H7 (cell line): ENCODE measurements at regions not wholly inside any gene's neighbourhood (a gene's known extent, or its start where the extent isn't known, plus 50 kb on each side); places are given as distances from the start of the nearest gene placed in this dataset.
A peak's percentile ranks its signal among the peaks of the same experiment; 100 is the strongest.

Experiments
- DNase-seq: peaks from one replicate; pipeline ENCODE4 v3.0.0; 2012
- H3K27me3 ChIP-seq: 2 replicates; pipeline ENCODE4 v1.6.0; 2011; ENCODE audit warnings: mild to moderate bottlenecking, low read length; ENCODE audit not compliant: control insufficient read depth, insufficient read depth
- H3K36me3 ChIP-seq: replicated peaks from 2 replicates; pipeline ENCODE4 v1.5.1; 2011; ENCODE audit warnings: low read length; ENCODE audit not compliant: control insufficient read depth, insufficient read depth
- H3K4me3 ChIP-seq: 2 replicates; pipeline ENCODE4 v1.5.1; 2011; ENCODE audit warnings: low read depth, mild to moderate bottlenecking, control low read depth, low read length, moderate library complexity; ENCODE audit not compliant: insufficient read depth

DNA sequence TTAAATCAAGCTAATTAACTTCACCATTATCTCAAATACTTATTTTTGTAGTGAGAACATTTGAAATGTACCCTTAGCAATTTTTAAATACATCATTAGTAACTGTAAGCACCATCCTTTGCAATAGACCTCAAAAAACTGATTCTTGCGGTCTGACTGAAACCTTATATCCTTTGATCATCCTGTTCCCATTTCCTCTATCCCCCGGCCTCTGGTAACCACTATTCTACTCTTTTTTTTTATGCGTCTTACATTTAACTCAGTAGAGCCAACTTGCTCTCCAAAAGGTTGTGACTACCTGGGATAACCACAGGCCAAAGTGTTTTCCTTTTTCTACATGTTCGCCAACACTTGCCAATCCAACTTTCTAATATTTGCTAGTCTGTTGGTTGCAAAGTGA is 106.1 kb downstream of the IRX1 start:
- no peaks in the 10 kb centered on the region for H3K36me3 ChIP-seq
- H3K27me3 ChIP-seq = no peaks in the 10 kb centered on the region
- H3K4me3 ChIP-seq = no peak overlapping the region
- no peak for DNase-seq

DNA sequence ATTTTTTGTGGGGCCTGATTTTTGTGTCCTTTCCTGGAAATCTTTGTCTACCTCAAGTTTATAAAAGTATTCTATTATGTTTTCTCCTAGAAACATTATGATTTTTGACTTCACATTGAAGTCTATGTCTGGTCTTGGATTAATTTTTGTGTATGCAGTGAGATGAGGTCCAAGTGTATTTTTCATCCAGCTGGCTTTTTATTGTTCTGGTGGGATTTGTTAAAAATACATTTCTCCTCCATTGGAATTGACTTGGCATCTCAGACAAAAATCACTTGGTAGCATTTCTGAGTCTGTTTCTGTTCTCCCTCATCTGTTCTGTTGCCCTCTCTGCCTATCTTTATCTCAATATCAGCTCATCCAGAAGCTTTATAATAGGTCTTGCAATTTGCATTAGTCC is 109.0 kb downstream of the IRX1 start:
- no peak for DNase-seq
- no peaks in the 10 kb centered on the region for H3K27me3 ChIP-seq
- no peak overlapping the region for H3K4me3 ChIP-seq
- H3K36me3 ChIP-seq = no peaks in the 10 kb centered on the region

DNA sequence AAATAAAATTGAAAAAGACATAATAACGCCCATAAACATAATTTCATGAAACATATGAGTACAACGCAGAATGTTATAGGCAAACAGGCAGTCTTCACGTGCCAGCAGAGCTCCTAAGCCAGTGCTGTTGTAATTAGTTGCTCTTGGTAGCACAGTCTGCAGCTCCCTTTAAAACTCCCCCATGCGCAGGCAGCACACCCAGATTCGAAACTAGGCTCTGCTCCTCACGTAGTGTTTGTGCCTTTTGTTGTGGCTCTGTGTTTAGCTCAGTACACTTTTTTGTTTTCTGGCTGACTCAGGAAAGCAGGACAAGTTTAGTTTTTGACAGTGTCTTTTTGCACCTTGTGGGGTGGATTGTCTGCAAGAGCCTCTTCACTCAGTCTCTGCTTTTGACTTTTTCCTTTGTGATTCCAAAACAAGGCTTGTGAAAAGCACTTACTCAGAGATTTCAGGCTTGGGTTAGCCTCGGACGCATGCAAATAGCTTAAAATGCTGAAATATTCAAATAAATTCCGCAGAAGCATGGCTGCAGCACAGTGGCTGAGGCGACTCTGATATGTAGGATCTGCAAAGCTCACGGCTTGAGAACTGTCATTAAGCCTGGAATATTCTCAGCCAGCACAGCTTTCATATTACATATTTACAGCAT is 113.6 kb downstream of the IRX1 start:
- H3K27me3 ChIP-seq = no peaks in the 10 kb centered on the region
- DNase-seq = no peak
- H3K4me3 ChIP-seq = no peak overlapping the region
- H3K36me3 ChIP-seq = no peaks in the 10 kb centered on the region

DNA sequence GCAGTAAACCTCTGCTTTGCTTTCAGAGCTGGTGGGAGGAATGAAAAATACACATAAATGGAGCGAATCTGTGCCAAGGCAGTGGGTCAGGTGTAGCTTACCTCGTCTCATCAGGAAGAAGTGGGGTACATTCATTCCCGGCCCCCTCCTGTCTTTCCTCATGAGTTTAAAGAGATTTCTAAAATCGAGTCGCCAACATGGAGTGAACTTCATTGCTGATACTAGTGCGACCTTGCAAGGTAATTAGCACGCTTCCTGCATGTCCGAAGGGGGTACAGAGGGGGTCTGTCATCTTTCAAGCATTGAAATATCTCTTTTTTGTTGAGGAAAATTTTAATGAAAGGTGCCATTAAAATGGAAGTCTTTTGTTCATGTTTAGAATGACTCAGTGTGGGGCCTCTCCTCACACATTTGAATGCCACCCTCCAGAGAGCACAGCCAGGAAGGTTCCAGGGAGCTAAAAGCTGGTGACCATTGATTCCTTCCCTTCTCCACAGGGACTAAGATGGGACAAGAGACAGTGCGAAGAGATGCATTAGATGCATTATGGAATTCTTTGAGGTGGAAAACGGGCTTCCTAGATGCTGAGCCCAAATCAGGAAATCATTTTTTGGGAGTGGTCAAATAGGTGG is 114.2 kb downstream of the IRX1 start:
- DNase-seq = no peak

DNA sequence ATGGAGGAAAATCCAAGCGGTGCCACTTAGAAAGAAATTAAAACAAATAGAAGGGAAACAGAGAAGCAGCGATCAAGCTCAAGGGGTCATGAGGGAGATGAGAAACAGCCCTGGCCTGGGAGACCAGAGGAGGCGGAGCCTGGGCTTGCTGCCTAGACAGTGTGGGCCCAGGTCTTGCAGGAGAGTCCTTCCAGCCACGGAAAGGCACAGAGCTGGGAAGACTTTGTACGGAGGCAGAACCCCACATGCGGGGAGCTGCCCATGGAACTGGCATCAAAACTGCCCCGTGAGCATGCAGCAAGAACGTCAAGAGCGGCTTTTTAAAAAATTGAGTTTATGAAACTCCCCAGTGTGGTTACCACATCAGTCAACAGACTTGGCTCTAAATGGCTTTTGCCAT is 119.4 kb downstream of the IRX1 start:
- no peak overlapping the region for H3K4me3 ChIP-seq
- no peaks in the 10 kb centered on the region for H3K36me3 ChIP-seq
- DNase-seq = no peak
- H3K27me3 ChIP-seq = no peaks in the 10 kb centered on the region

More for the DNA sequence above, 114.2 kb downstream of the IRX1 start:
- Histone ChIP-seq H3K27me3 (no peaks in the 10 kb centered on the region), H3K4me3 (no peak overlapping the region), H3K36me3 (no peaks in the 10 kb centered on the region)

DNA sequence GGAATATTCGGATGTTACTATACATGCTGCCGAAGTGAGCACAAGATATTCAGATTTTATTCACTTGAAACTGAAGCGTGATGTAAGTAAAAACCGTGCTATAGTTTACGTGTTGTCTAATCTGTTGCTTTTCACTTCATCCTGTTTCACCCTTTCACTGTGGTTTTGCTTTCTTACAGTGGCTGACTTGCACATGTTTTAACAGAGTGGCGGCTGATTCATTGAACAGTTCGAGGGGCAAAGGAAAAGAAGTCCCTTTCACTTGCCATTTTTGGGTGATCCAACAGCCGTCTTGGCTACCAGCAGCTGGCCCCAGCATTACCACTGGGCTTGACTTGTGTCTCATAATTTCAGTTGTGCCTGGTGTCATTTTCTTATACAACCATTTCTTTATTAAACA is 134.0 kb downstream of the IRX1 start:
- DNase-seq = no peak
- Histone ChIP-seq H3K36me3 (no peaks in the 10 kb centered on the region), H3K27me3 (no peaks in the 10 kb centered on the region), H3K4me3 (no peak overlapping the region)

DNA sequence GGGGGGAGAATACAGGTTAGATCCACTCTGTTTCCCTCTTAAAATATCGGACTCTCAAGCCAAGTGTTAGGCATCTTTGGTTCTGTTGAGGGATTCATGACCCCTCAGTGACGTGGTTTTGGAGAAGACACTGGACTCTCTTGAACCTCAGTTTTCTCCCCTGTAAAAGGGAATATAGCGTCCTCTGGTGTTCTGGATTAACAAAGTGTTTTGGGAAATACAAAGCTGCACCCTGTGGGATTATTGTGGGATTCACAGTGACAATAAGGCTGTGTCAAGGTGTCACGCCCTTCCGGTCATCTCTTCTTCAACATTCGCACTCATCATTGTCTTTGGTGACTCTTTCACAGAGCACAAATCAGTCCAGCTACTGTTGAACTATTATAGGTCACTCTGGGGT is 139.0 kb downstream of the IRX1 start:
- H3K4me3 ChIP-seq = no peak overlapping the region
- DNase-seq = peak; percentile 52
- H3K27me3 ChIP-seq = no peaks in the 10 kb centered on the region
- H3K36me3 ChIP-seq = no peaks in the 10 kb centered on the region

DNA sequence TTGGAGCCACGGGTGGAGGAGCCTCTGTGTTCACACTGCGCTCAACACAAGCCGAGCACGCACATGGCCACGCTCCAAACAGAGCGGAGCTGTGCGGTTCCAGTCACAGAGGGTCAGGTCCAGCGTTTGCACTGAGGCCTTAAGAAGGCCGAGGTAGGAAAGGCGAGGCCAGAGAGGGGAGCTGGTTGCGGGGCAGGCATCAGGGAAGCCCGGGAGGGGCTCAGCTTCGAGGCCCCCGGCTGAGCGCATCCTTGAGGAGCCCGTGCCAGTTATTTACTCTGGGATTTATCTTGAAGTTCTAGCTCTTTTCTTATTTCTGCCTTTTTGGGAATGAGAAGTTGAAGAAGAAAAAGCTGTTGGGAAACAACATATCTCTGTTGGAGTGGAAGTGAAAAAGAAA is 140.8 kb downstream of the IRX1 start:
- H3K4me3 ChIP-seq = no peak overlapping the region
- peak; percentile 52 for DNase-seq
- H3K36me3 ChIP-seq = no peaks in the 10 kb centered on the region
- H3K27me3 ChIP-seq = no peaks in the 10 kb centered on the region

DNA sequence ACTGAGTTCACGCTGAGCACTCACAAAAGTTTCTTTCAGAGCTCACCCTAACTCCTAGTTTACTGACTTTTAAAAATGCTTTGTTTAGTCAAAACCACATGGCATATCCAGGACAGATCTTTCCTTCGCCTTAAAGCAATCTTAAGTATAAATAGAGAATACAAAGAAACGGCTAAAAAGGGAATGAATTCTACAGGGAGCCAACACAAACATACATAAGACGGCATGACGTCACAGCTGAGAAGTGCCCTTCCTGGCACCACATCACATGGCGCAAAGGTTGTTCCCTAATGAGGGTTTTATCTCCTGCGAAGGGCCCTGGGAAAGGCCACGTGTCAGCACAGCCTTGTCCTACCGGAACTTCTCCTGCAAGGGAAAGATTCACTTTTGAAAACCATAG is 141.3 kb downstream of the IRX1 start:
- Histone ChIP-seq H3K27me3 (no peaks in the 10 kb centered on the region), H3K36me3 (no peaks in the 10 kb centered on the region), H3K4me3 (no peak overlapping the region)
- no peak for DNase-seq

DNA sequence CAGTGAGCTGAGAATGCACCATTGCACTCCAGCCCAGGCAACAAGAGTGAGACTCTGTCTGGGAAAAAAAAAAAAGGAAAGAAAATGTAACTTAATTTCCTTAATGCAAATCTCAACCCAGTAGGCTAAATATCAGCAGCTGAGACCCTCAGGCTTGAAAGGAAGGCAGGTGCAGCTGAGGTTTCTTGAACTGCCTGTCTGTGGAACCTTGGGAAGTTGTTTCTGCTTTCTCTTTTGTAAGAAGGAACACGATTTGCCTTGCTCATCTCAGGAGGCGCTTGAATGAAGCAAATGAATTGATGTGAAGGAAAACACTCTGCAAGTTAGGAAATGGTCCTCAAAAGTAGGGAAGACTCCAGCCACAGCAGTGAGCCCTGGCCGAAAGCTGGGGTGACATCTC is 143.3 kb downstream of the IRX1 start:
- Histone ChIP-seq H3K4me3 (no peak overlapping the region), H3K27me3 (no peaks in the 10 kb centered on the region), H3K36me3 (no peaks in the 10 kb centered on the region)
- DNase-seq = no peak

DNA sequence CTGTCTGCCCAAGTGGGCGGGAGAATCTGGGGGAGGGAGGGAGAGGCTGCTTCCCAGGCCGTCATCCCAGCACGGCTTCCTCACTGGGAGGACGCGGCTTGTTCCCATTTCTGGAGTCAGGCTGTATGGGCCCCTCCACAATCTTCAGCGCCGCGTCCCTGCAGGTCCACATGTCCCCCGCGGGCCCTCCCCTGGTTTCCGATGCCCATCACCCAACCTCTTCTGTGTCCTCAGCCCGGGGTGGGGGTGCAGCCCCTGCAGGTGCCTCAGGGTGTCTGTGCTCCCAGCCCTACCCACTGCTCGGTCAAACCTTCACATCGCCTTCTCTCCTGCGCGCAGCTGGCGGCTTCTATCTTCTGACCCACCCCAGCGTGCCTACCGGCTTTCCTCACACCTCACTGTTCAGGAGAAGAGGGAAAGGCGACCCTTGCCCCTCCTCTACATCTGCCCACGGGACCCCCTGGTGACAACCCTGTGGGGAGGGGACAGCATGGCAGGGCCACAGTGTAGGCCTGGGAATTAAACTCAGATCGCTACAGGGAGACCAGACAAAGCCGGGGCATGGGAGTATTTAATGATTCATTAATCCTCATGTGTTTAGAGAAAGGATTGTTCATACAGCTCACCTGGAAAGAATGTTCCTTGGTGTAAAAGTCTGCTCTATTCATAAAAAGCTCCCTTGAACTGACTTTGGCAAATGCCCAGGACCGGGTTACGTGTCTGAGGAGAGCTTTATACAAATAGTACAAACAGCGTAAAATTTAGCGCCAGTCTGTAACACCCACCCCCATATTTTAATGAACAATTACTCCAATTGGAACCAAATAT is 145.1 kb downstream of the IRX1 start:
- no peak for DNase-seq
- Histone ChIP-seq H3K4me3 (no peak overlapping the region), H3K27me3 (no peaks in the 10 kb centered on the region), H3K36me3 (no peaks in the 10 kb centered on the region)

DNA sequence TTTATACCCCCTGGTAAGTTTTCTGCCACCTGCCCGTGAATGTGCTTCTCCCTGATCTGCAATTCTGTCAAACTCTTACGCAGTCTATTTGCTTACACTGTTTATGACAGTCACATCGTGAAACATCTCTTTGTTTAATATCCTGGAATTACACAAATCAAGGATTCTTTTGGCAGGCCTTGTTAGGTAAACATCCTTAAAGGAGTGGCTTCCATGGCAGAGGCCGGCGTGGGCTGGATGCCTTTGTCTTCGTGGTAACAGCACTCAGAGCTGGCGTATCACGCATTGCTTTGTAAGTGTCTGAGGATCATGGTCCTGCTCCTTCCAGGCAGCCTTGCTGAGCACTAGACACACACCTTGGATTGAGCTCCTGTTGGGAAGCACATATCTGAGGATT is 145.7 kb downstream of the IRX1 start:
- Histone ChIP-seq H3K4me3 (no peak overlapping the region), H3K27me3 (no peaks in the 10 kb centered on the region), H3K36me3 (no peaks in the 10 kb centered on the region)
- no peak for DNase-seq

DNA sequence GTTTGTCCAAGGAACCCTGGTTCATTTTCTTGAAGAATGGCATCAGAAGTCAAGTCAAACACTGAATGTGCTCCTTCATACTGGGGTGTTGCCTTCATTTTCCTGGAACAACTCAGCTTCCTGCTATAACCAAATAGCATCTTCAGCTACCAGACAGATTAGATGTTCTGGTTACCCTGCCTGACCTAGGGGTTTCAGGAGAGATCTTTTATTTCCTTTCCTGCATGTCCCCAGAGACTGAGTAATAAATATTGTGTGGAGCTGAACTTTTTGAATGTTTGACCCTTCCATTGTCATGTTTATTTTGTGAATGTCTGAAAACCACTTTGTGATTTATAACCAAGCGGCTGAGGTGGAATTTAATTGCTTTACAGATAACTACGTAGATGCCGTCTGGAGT is 147.1 kb downstream of the IRX1 start:
- Histone ChIP-seq H3K36me3 (no peaks in the 10 kb centered on the region), H3K4me3 (no peak overlapping the region), H3K27me3 (no peaks in the 10 kb centered on the region)
- DNase-seq = no peak

DNA sequence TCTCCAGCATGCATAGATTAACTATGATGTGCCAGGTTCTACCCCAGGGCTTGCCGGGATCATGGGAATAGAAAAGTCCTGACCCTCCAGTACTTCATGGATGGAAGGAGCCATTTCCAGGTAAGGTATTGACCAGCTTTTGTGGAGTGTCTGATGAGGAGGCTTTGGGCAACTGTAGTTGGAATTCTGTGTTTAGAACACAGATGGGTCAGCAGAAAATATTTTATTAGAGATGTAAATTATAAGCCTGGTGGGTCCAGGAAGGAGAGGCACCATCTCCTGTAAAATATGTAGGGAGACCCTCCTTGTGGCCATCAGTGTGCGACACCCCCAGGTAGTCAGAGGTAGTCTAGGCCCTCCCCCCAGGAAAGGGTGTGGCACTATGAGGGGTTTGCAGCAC is 156.2 kb downstream of the IRX1 start:
- DNase-seq = no peak
- no peaks in the 10 kb centered on the region for H3K36me3 ChIP-seq
- no peak overlapping the region for H3K4me3 ChIP-seq
- no peaks in the 10 kb centered on the region for H3K27me3 ChIP-seq

DNA sequence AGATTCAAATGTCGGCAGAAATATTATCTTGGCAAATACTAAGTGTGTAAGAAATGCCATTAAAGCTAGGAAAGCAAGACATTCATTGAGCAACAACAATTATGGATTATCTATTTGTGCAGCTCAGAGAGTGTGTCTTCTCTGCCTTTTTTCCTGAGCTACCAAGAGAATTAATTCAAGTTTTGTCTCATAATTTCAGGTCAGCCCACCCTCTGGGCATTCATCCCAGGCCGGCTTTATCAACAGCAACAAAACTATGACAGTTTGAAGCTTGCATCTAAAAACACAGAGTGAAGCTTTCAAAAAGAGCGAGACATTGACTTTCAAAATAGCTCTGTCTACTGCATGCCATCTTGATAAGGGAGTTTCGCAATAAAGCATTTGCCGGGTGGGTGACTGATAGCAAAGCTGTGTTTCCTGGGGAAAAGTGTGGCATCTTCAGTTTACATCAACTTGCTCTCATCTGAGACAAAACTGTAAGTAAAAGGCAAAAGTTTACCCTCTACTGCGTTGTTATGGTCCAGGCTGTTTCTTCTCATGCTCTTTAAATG is 182.4 kb downstream of the IRX1 start:
- H3K4me3 ChIP-seq = no peak overlapping the region
- no peaks in the 10 kb centered on the region for H3K36me3 ChIP-seq
- no peaks in the 10 kb centered on the region for H3K27me3 ChIP-seq
- DNase-seq = no peak
